Kidney epithelial cell (primary cell): ENCODE measurements at regions not wholly inside any gene's neighbourhood (a gene's known extent, or its start where the extent isn't known, plus 50 kb on each side); places are given as distances from the start of the nearest gene placed in this dataset.

Experiments
- DNase-seq: peaks from one replicate; pipeline ENCODE4 v3.0.0-alpha.2; 2010; ENCODE audit warnings: low read depth
- H3K27me3 ChIP-seq: 2 replicates; pipeline ENCODE4 v1.6.0; 2011; ENCODE audit warnings: low read length; ENCODE audit not compliant: control insufficient read depth, insufficient read depth
- H3K36me3 ChIP-seq: 2 replicates; pipeline ENCODE4 v1.5.1; 2011; ENCODE audit warnings: low read length; ENCODE audit not compliant: control insufficient read depth, insufficient read depth
- H3K4me3 ChIP-seq: 2 replicates; pipeline ENCODE4 v1.5.1; 2011; ENCODE audit warnings: low read depth, mild to moderate bottlenecking, control low read depth, low read length
- CTCF ChIP-seq: IDR thresholded peaks from 2 replicates; pipeline ENCODE4 v1.5.1; 2011; ENCODE audit warnings: mild to moderate bottlenecking, moderate library complexity, low read length, control low read depth, inconsistent platforms; ENCODE audit not compliant: insufficient read depth, poor library complexity, severe bottlenecking

DNA sequence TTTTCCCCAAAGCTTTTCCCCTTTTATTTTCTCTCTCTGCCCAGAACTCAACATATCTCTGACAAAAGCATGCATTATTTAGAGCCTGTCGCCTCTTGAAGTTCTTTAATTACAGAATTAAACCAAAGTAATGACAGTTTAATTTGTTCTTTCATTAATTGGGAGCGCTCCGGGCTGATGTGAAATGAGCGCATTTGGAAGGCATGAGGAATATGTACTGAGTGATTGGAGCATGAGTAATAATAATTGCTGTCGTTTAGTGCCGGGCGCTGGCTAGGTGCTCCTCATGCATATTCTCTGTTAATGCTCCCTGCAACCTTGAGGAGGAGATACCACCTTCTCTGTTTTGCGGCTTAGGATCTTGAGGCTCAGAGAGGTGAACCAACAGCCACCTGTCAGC is 120.5 kb downstream of the SLC25A47 start:
- DNase-seq = no peak
- TF ChIP-seq CTCF = no peak
- Histone ChIP-seq H3K27me3 (no peaks in the 10 kb centered on the region), H3K36me3 (no peaks in the 10 kb centered on the region), H3K4me3 (no peak overlapping the region)

DNA sequence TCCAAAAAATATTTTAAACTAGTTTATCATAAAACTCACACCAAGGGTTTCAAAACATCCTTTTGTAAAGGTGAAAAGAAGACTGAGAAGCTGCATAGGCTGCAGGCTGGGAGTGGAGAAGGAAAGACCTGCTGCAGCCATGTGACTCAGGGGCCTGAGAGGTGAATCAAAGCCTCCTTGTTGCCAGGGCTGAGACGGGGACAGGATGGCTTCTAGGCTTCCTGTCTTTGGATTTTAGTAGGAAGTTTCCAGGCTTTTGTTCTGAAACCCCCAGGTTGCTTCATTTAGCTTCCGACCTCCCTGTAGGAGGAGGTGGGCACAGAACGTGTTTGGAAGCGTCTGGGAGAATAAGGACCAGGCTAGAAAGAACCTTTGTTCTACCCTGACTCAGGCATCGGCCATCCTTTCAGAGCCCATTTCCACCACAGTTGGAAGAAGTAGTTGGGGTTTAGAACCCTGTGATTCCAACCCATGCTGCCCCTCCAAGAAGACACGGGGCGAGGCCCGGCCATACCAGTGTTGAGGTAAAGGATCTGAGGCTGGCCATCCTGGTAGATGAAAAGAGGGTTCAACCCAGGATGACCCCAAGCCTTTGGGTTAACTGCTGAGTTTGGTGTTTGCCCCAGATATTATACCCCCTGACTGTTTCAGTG is 122.4 kb downstream of the SLC25A47 start:
- no peak for TF ChIP-seq CTCF
- H3K4me3 ChIP-seq = no peak overlapping the region
- DNase-seq = no peak
- no peaks in the 10 kb centered on the region for H3K36me3 ChIP-seq
- H3K27me3 ChIP-seq = no peaks in the 10 kb centered on the region

DNA sequence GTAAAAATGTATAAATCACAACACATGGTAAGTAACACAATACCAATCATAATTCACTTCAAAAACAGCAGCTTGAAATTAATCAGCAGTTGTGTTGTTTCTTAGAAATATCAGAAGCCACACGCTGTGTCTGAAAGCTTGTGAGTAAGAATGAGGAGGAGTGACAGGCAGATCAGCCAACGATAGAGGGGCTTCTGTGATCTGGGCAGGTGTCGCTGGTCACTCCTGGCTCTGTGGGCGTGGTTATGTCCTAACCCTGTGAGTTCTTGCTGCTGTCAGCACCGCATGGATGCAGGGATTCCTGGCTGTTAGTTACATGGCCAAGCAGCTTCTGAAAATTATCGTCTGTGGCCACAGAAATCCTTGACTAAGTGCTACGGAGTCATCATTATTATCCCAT is 123.4 kb downstream of the SLC25A47 start:
- TF ChIP-seq CTCF = no peak
- Histone ChIP-seq H3K27me3 (no peaks in the 10 kb centered on the region), H3K36me3 (no peaks in the 10 kb centered on the region), H3K4me3 (no peak overlapping the region)
- DNase-seq = no peak

DNA sequence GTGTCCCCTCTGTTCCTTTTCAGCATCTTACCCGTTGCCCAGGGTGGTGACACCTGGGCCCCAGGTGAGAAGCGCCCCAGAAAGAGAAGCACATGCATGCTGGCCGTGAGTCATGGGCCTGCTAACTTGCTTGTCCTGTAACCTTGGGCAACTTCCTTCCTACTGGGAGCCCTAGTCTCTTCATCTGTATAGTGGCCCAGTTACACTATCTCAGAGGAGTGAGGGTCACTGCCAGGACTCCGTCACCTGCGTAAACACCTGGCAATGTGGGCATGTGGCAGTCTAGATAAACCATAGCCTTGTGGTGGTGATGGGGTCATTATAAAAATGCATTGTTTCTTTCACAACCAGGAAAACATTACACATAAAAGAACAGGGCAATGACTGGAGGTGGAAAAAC is 125.2 kb downstream of the SLC25A47 start:
- H3K36me3 ChIP-seq = no peaks in the 10 kb centered on the region

GRCh38 chr14:100449225-100449987 is 126.3 kb downstream of the SLC25A47 start:
- Histone ChIP-seq H3K27me3 (no peaks in the 10 kb centered on the region), H3K36me3 (no peaks in the 10 kb centered on the region), H3K4me3 (no peak overlapping the region)
- no peak for DNase-seq
- TF ChIP-seq CTCF = no peak

More for the DNA sequence above, 125.2 kb downstream of the SLC25A47 start:
- TF ChIP-seq CTCF = no peak
- Histone ChIP-seq H3K27me3 (no peaks in the 10 kb centered on the region), H3K4me3 (no peak overlapping the region)
- no peak for DNase-seq
